ENCODE measurements at regions not wholly inside any gene's neighbourhood (a gene's known extent, or its start where the extent isn't known, plus 50 kb on each side); places are given as distances from the start of the nearest gene placed in this dataset.

- Histone ChIP-seq H3K79me2 (ENCODE audit: insufficient read depth, low read length) (no peaks in the 10 kb centered on the region), H3K36me3 (replicated peaks in 1 of 2; ENCODE audit: control insufficient read depth in 1 of 2, insufficient read depth in 2 of 2, low read length in 2 of 2) (no peaks in the 10 kb centered on the region), H4K20me1 (ENCODE audit: insufficient read depth, low read length) (no peaks in the 10 kb centered on the region), H3K9me3 (replicated peaks in 1 of 2; ENCODE audit: control insufficient read depth in 1 of 2, insufficient read depth in 1 of 2, low read length in 2 of 2) (no peaks in the 10 kb centered on the region), H3K4me2 (replicated peaks; ENCODE audit: extremely low read depth, low read length, poor library complexity, severe bottlenecking) (no peak overlapping the region), H3K27me3 (ENCODE audit: control insufficient read depth in 2 of 2, insufficient read depth in 2 of 2, low read length in 2 of 2) (no peaks in the 10 kb centered on the region), H3K4me1 (ENCODE audit: control insufficient read depth in 1 of 2, insufficient read depth in 2 of 2, low read length in 2 of 2) (no peaks in the 10 kb centered on the region), H3K9ac (ENCODE audit: insufficient read depth, low read length, poor library complexity, severe bottlenecking) (no peak overlapping the region), H2AFZ (ENCODE audit: insufficient read depth, low read depth, low read length, poor library complexity, severe bottlenecking) (no peak overlapping the region), H3K27ac (ENCODE audit: low read depth in 1 of 2, low read length in 2 of 2) (no peak overlapping the region), H3K4me3 (replicated peaks in 1 of 3; ENCODE audit: low read depth in 2 of 3, low read length in 3 of 3) (no peak overlapping the region)
- WGBS (ENCODE audit: insufficient coverage) = no CpG with 5 or more reads among the region's 1 CpG
- no peak overlapping the region for H3K4me3 Mint-ChIP-seq
- DNase-seq = no peak
- H3K27me3 Mint-ChIP-seq (ENCODE audit: low read depth in 3 of 3) = peaks cover 0 to 3% (median 0%) of the 10 kb centered on the region in 3 donors
- H3K9me3 Mint-ChIP-seq = peaks cover 0 to 6% (median 3%) of the 10 kb centered on the region in 7 donors
- H3K4me1 Mint-ChIP-seq = no peaks in the 10 kb centered on the region
- intact Hi-C loops (cut with micrococcal nuclease) = no loop called here
- H3K27ac Mint-ChIP-seq = no peak overlapping the region
- no peaks in the 10 kb centered on the region for H3K36me3 Mint-ChIP-seq
- TF ChIP-seq CTCF (IDR thresholded peaks at IDR 0.05) = no peak
These were observed 76.9 kb upstream of the CCN2 start for GRCh38 chr6:132028029-132028428.

DNA sequence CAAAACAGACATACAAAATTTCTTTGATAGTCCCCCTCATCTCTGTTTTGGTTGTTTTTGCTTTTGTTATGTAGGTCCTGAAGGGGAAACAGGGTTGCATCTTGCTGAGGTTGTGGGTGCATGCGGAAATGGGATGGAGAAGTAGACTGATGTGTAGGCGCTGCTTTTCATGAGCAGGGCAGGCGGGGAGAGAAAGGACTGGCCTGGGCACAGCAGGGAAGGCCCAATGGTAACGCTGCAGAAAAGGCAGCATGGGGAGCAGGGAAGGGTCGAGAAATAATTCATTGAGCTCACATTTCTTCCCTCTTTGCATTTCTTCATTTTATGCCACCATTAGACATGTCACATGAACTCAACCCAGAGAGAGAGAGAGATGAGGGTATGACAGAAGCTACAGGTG is 74.3 kb upstream of the CCN2 start:
- Histone ChIP-seq H3K36me3 (replicated peaks in 1 of 2; ENCODE audit: control insufficient read depth in 1 of 2, insufficient read depth in 2 of 2, low read length in 2 of 2) (no peaks in the 10 kb centered on the region), H3K27ac (ENCODE audit: low read depth in 1 of 2, low read length in 2 of 2) (no peak overlapping the region), H3K9me3 (replicated peaks in 1 of 2; ENCODE audit: control insufficient read depth in 1 of 2, insufficient read depth in 1 of 2, low read length in 2 of 2) (no peaks in the 10 kb centered on the region), H3K27me3 (ENCODE audit: control insufficient read depth in 2 of 2, insufficient read depth in 2 of 2, low read length in 2 of 2) (no peaks in the 10 kb centered on the region), H3K79me2 (ENCODE audit: insufficient read depth, low read length) (no peaks in the 10 kb centered on the region), H3K9ac (ENCODE audit: insufficient read depth, low read length, poor library complexity, severe bottlenecking) (no peak overlapping the region), H2AFZ (ENCODE audit: insufficient read depth, low read depth, low read length, poor library complexity, severe bottlenecking) (no peak overlapping the region), H4K20me1 (ENCODE audit: insufficient read depth, low read length) (no peaks in the 10 kb centered on the region), H3K4me3 (replicated peaks in 1 of 3; ENCODE audit: low read depth in 2 of 3, low read length in 3 of 3) (no peak overlapping the region), H3K4me2 (replicated peaks; ENCODE audit: extremely low read depth, low read length, poor library complexity, severe bottlenecking) (no peak overlapping the region), H3K4me1 (ENCODE audit: control insufficient read depth in 1 of 2, insufficient read depth in 2 of 2, low read length in 2 of 2) (no peaks in the 10 kb centered on the region)
- no peak for TF ChIP-seq CTCF (IDR thresholded peaks at IDR 0.05)
- H3K4me1 Mint-ChIP-seq = no peaks in the 10 kb centered on the region
- no peak overlapping the region for H3K4me3 Mint-ChIP-seq
- no peaks in the 10 kb centered on the region for H3K36me3 Mint-ChIP-seq
- DNase-seq = no peak
- peaks cover 0 to 3% (median 1%) of the 10 kb centered on the region in 3 donors for H3K27me3 Mint-ChIP-seq (ENCODE audit: low read depth in 3 of 3)
- intact Hi-C loops (cut with micrococcal nuclease) = no loop called here
- peak overlapping the region in 1 of 7 donors; percentile 1 for H3K27ac Mint-ChIP-seq
- WGBS (ENCODE audit: insufficient coverage) = 100% methylated on average over 3 of the region's 5 CpGs
- peaks cover 0 to 6% (median 2%) of the 10 kb centered on the region in 7 donors for H3K9me3 Mint-ChIP-seq

Measured in CD14-positive monocyte (primary cell).